HG03558 (cell line): ENCODE measurements at regions not wholly inside any gene's neighbourhood (a gene's known extent, or its start where the extent isn't known, plus 50 kb on each side); places are given as distances from the start of the nearest gene placed in this dataset.

ENCODE experiments used
- ATAC-seq: cut with Tn5 transposase; IDR thresholded peaks from one replicate; pipeline ENCODE4 v1.9.1; 2021; ENCODE audit warnings: moderate number of reproducible peaks; ENCODE audit not compliant: unreplicated experiment; ENCODE audit errors: extremely low read depth

GRCh38 chr13:30844548-30845296, 61.3 kb upstream of the MEDAG start:
- no peak for ATAC-seq

DNA sequence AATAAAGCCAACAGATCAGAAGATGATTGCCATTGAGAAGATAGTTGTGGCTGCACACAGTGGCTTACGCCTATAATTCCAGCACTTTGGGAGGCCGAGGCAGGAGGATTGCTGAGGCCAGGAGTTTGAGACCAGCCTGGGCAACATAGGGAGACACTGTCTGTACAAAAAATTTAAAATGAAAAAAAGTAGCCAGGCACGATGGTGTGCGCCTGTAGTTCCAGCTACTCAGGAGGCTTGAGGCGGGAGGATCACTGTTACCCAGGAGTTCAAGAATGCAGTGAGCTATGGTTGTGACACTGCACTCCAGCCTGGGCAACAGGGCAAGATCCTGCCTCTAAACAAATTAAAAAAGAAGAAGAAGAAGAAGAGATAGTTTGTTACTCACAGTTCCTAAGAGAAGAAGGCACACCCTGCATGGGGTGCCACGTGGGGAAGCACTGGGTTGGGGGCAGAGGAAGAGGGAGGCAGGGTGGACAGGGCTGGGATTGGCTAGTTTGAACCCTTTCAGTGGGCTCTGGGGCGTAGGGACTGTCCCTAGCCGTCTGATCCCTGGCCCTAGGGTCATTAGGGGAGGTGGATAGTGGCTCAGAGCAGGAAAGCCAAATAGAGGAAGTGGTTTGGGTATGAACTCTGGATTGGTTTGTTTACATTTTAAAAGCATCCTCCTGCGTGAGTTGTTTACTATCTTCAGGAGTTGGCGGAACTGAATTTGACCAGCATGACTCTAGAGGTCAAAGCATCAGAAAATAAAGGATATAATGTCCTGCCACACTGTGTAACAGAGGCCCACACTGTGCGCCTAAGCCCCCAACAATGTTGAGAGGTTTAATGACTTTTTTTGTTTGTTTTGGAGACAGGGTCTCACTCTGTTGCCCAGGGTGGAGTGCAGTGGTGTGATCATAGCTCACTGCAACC, 60.5 kb upstream of the MEDAG start:
- ATAC-seq: no peak

DNA sequence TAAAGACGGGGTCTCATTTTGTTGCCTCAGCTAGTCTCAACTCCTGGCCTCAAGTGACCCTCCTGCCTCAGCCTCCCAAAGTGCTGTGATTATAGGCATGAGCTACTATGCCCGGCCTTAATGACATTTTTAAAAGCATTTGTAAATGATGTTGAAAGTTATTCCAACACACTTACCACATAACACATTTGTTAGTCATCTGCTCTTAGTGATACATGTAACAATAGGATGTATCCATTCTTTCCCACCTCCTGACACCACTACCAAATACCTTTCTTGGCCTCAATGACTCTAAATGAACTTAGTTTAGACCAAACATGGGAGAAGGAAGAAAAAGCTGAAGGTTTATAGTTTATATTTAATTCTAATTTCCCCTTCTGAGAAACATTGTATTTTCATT, 59.8 kb upstream of the MEDAG start:
- no peak for ATAC-seq

DNA sequence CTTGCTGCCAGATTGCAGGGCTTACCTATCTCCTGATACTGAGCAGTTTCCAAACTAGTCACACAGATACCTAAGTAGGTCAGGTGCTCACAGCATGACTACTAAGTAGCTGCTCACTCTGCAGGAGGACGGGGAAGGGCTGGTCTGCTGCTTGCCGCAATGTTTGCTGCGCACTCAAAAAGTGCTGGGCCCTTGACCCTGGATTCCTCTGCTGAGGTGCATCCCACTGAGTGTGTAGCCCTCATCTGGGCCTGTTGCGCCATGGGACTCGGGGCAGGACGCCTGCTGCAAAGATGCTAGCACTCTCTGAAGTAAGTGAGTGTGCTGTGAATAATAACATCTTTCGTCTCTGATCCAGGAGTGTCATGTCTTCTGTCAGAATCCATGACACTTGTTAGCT, 59.2 kb upstream of the MEDAG start:
- ATAC-seq: no peak

- no peak for ATAC-seq
These were observed 58.3 kb upstream of the MEDAG start for GRCh38 chr13:30847650-30848307.

GRCh38 chr13:30848332-30849027, 57.6 kb upstream of the MEDAG start:
- ATAC-seq: no peak

DNA sequence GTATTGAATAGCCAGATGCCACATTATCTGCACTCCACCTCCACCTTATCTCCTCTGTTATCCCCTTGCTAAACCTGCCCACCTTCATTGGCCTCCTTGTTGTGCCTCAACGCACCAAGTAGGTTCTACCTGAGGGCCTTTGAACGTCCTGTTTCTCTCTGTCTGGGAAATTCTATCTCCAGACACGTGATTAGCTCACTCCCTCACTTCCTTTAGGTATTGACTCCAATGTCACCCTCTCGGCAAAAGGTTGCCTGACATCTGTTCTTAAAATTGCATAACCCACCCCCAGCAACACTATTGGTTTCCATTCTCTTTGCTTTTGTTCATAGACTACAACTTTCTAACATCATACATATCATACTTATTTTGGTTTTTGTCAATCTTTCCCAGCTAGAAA, 56.5 kb upstream of the MEDAG start:
- ATAC-seq: no peak

GRCh38 chr13:30850204-30850866, 55.7 kb upstream of the MEDAG start:
- ATAC-seq: no peak

- no peak for ATAC-seq
These were observed 55.2 kb upstream of the MEDAG start for GRCh38 chr13:30850867-30851211.

DNA sequence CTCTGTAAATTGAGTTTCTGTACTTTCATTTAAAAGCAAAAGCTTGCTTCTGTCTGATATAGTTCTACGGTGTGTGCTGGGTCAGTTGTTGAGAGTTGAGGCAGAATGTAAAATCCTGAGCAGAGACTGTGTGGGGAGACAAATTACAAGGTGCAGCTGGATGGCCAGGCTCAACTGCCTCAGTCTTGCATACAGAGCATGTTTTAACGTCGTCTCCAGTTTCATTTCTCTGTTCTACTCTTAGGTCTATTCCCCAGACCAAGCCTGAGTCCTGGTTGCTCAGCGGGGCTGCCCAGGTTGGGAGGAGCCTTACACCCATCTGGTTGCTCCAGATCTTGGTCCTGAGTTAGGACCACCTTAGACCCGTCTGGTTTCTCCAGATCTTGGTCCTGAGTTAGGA, 54.4 kb upstream of the MEDAG start:
- ATAC-seq: peak; percentile 83

- ATAC-seq: no peak
These were observed 50.5 kb upstream of the MEDAG start for GRCh38 chr13:30855569-30855968.

GRCh38 chr13:30856005-30856790, 49.9 kb upstream of the MEDAG start:
- no peak for ATAC-seq
